Subcutaneous abdominal adipose tissue (tissue), 5 donors: ENCODE measurements at regions not wholly inside any gene's neighbourhood (a gene's known extent, or its start where the extent isn't known, plus 50 kb on each side); places are given as distances from the start of the nearest gene placed in this dataset.
A peak's percentile ranks its signal among the peaks of the same experiment; 100 is the strongest.
"Not testable (repeated sequence)": the region's sequence is repeated elsewhere in the genome, so short reads cannot be mapped to it uniquely, and the experiment has no call there.

Source experiments
- H3K27ac ChIP-seq: one replicate; pipeline ENCODE4 v1.7.0; 2013; ENCODE audit warnings: low read depth, mild to moderate bottlenecking, inconsistent platforms, low read length, moderate library complexity
- H3K27me3 ChIP-seq, 5 donors: one replicate each; pipeline ENCODE4 v1.7.0; 2013; ENCODE audit warnings: low read length in 5 of 5, inconsistent platforms in 1 of 5; ENCODE audit not compliant: control insufficient read depth in 5 of 5, insufficient read depth in 4 of 5
- H3K36me3 ChIP-seq, 5 donors: one replicate each; pipeline ENCODE4 v1.7.0; 2013; ENCODE audit warnings: low read length in 5 of 5; ENCODE audit not compliant: control insufficient read depth in 5 of 5, insufficient read depth in 5 of 5
- H3K4me1 ChIP-seq, 5 donors: one replicate each; pipeline ENCODE4 v1.7.0; 2013; ENCODE audit warnings: low read length in 5 of 5, mild to moderate bottlenecking in 3 of 5, moderate library complexity in 1 of 5; ENCODE audit not compliant: control insufficient read depth in 5 of 5, insufficient read depth in 5 of 5
- H3K4me3 ChIP-seq, 5 donors: one replicate each; pipeline ENCODE4 v1.7.0; 2013; ENCODE audit warnings: low read length in 5 of 5, low read depth in 1 of 5
- H3K9ac ChIP-seq, 5 donors: one replicate each; pipeline ENCODE4 v1.7.0; 2013; ENCODE audit warnings: low read length in 5 of 5, mild to moderate bottlenecking in 4 of 5, moderate library complexity in 3 of 5
- H3K9me3 ChIP-seq, 5 donors: one replicate each; pipeline ENCODE4 v1.7.0; 2013; ENCODE audit warnings: low read length in 5 of 5; ENCODE audit not compliant: control insufficient read depth in 5 of 5
- donor health status: healthy.
- donor health status: healthy.
- donor health status: healthy.
- donor health status: healthy.
- donor health status: healthy.

GRCh38 chr10:29725927-29726326 lies 91.2 kb upstream of the SVIL start:
- H3K27me3 ChIP-seq, H3K27ac ChIP-seq, H3K36me3 ChIP-seq, H3K4me3 ChIP-seq, H3K9me3 ChIP-seq, H3K9ac ChIP-seq: not testable (repeated sequence)
- peaks cover 3 to 37% (median 20%) of the 10 kb centered on the region in 5 donors for H3K4me1 ChIP-seq

GRCh38 chr10:29725133-29725720 lies 90.5 kb upstream of the SVIL start:
- Histone ChIP-seq H3K9me3 (no peaks in the 10 kb centered on the region), H3K27me3 (no peaks in the 10 kb centered on the region), H3K27ac (peak overlapping the region; percentile 34), H3K36me3 (no peaks in the 10 kb centered on the region), H3K9ac (peak overlapping the region in 1 of 5 donors; percentile 47), H3K4me1 (peaks cover 3 to 37% (median 20%) of the 10 kb centered on the region in 5 donors), H3K4me3 (no peak overlapping the region)

- Histone ChIP-seq H3K27ac (no peak overlapping the region), H3K9me3 (peaks cover 0 to 4% (median 4%) of the 10 kb centered on the region in 5 donors), H3K36me3 (no peaks in the 10 kb centered on the region), H3K27me3 (no peaks in the 10 kb centered on the region), H3K9ac (no peak overlapping the region), H3K4me1 (peaks cover 3 to 45% (median 20%) of the 10 kb centered on the region in 5 donors), H3K4me3 (no peak overlapping the region)
Observed at GRCh38 chr10:29723726-29724125, 89.0 kb upstream of the SVIL start.

GRCh38 chr10:29722777-29723176 lies 88.0 kb upstream of the SVIL start:
- H3K36me3 ChIP-seq, result no peaks in the 10 kb centered on the region
- no peaks in the 10 kb centered on the region for H3K27me3 ChIP-seq
- H3K9me3 ChIP-seq, result peaks cover 0 to 4% (median 4%) of the 10 kb centered on the region in 5 donors
- no peak overlapping the region for H3K9ac ChIP-seq
- H3K27ac ChIP-seq, result peak overlapping the region; percentile 35
- no peak overlapping the region for H3K4me3 ChIP-seq
- H3K4me1 ChIP-seq, result peaks cover 3 to 47% (median 20%) of the 10 kb centered on the region in 5 donors

GRCh38 chr10:29720149-29720548 lies 85.4 kb upstream of the SVIL start:
- no peak overlapping the region for H3K4me3 ChIP-seq
- H3K9ac ChIP-seq, result no peak overlapping the region
- H3K27me3 ChIP-seq, result no peaks in the 10 kb centered on the region
- H3K4me1 ChIP-seq, result peaks cover 2 to 41% (median 12%) of the 10 kb centered on the region in 5 donors
- H3K36me3 ChIP-seq, result no peaks in the 10 kb centered on the region
- H3K9me3 ChIP-seq, result peaks cover 0 to 4% (median 4%) of the 10 kb centered on the region in 5 donors
- no peak overlapping the region for H3K27ac ChIP-seq

- H3K27ac ChIP-seq, result no peak overlapping the region
- no peak overlapping the region for H3K4me3 ChIP-seq
- H3K4me1 ChIP-seq, result peaks cover 0 to 36% (median 8%) of the 10 kb centered on the region in 5 donors
Observed at GRCh38 chr10:29719281-29719675, 84.5 kb upstream of the SVIL start.

GRCh38 chr10:29715296-29715695 lies 80.5 kb upstream of the SVIL start:
- H3K4me3 ChIP-seq, result no peak overlapping the region
- H3K9me3 ChIP-seq, result peaks cover 0 to 4% (median 4%) of the 10 kb centered on the region in 5 donors
- no peak overlapping the region for H3K27ac ChIP-seq
- no peaks in the 10 kb centered on the region for H3K36me3 ChIP-seq
- no peak overlapping the region for H3K9ac ChIP-seq
- H3K27me3 ChIP-seq, result no peaks in the 10 kb centered on the region
- peaks cover 0 to 21% (median 5%) of the 10 kb centered on the region in 5 donors for H3K4me1 ChIP-seq

More at GRCh38 chr10:29719281-29719675, 84.5 kb upstream of the SVIL start:
- no peak overlapping the region for H3K9ac ChIP-seq
- H3K27me3 ChIP-seq, result no peaks in the 10 kb centered on the region
- no peaks in the 10 kb centered on the region for H3K36me3 ChIP-seq
- H3K9me3 ChIP-seq, result peaks cover 0 to 4% (median 4%) of the 10 kb centered on the region in 5 donors

- H3K36me3 ChIP-seq, result peaks cover 0 to under 1% (median 0%) of the 10 kb centered on the region in 5 donors
- H3K9me3 ChIP-seq, result no peaks in the 10 kb centered on the region
- H3K27me3 ChIP-seq, result no peaks in the 10 kb centered on the region
- no peak overlapping the region for H3K27ac ChIP-seq
- H3K4me3 ChIP-seq, result no peak overlapping the region
- H3K4me1 ChIP-seq, result peaks cover 0 to 19% (median 5%) of the 10 kb centered on the region in 5 donors
- no peak overlapping the region for H3K9ac ChIP-seq
Observed at GRCh38 chr10:29714096-29714874, 79.5 kb upstream of the SVIL start.

GRCh38 chr10:29713450-29713849 lies 78.7 kb upstream of the SVIL start:
- no peak overlapping the region for H3K9ac ChIP-seq
- no peak overlapping the region for H3K27ac ChIP-seq
- H3K4me3 ChIP-seq, result no peak overlapping the region
- peaks cover 0 to 2% (median 0%) of the 10 kb centered on the region in 5 donors for H3K36me3 ChIP-seq
- H3K27me3 ChIP-seq, result no peaks in the 10 kb centered on the region
- H3K4me1 ChIP-seq, result peaks cover 0 to 11% (median 5%) of the 10 kb centered on the region in 5 donors
- no peaks in the 10 kb centered on the region for H3K9me3 ChIP-seq

- peaks cover 0 to 10% (median 5%) of the 10 kb centered on the region in 5 donors for H3K4me1 ChIP-seq
- peaks cover 0 to 2% (median 0%) of the 10 kb centered on the region in 5 donors for H3K36me3 ChIP-seq
- H3K9ac ChIP-seq, result no peak overlapping the region
- no peak overlapping the region for H3K27ac ChIP-seq
- no peaks in the 10 kb centered on the region for H3K27me3 ChIP-seq
- no peak overlapping the region for H3K4me3 ChIP-seq
- no peaks in the 10 kb centered on the region for H3K9me3 ChIP-seq
Observed at GRCh38 chr10:29712108-29712507, 77.3 kb upstream of the SVIL start.
